HCT116 (cell line): ENCODE measurements at regions not wholly inside any gene's neighbourhood (a gene's known extent, or its start where the extent isn't known, plus 50 kb on each side); places are given as distances from the start of the nearest gene placed in this dataset.

Experiments
- ATAC-seq: fragments of 200-7000 bp; cut with Tn5 transposase; 2 replicates; pipeline ENCODE4 v1.9.1; 2020; ENCODE audit warnings: mild to moderate bottlenecking, moderate library complexity
- BruUV-seq: library from RNA; stranded (reverse); fragments of 400-500 nt; replicated peaks from 2 replicates; lab custom pipeline; 2021; lab: Mats Ljungman, UMichigan
- CTCF ChIA-PET: fragments of 300-600 bp; sonication (Branson Sonifier 250); formaldehyde crosslinking; loops from one replicate; lab custom pipeline; 2021; ENCODE audit warnings: antibody characterized with exemption; lab: Charles Lee
- POLR2A ChIA-PET: fragments of 300-600, 350-600 bp; sonication (Branson Sonifier 250); formaldehyde crosslinking; loops from one replicate; lab custom pipeline; 2021; ENCODE audit warnings: antibody characterized with exemption; lab: Charles Lee
- RAD21 ChIA-PET, 2 experiments: fragments of 300-600 bp; sonication (Branson Sonifier 250); formaldehyde crosslinking; loops; one replicate each; lab custom pipeline; 2023; ENCODE audit warnings: low total read pairs in 2 of 2; ENCODE audit not compliant: uncharacterized antibody in 2 of 2, unreplicated experiment in 2 of 2, low non-redundant PET in 1 of 2; lab: Charles Lee
- DNase-seq: peaks from one replicate; pipeline ENCODE4 v3.0.0-alpha.2; 2010; ENCODE audit warnings: low read depth, low spot score
- H2AFZ ChIP-seq: fragments of 200-600 bp; shearing (Covaris generic), sonication (generic); 2 replicates; pipeline ENCODE4 v1.6.1; 2017; ENCODE audit warnings: low read depth, mixed run types, mixed read lengths, antibody characterized with exemption, low read length; ENCODE audit not compliant: poor library complexity, severe bottlenecking
- H3K27ac ChIP-seq: 2 replicates; pipeline ENCODE4 v1.5.1; 2012; ENCODE audit warnings: low read depth, low read length
- H3K27me3 ChIP-seq: fragments of 200-600 bp; sonication (generic); 2 replicates; pipeline ENCODE4 v1.6.1; 2016; ENCODE audit warnings: mixed run types, low read length, mixed read lengths; ENCODE audit not compliant: insufficient read depth
- H3K36me3 ChIP-seq, 2 experiments: fragments of 200-500 bp in 1 of 2; fragments of 200-600 bp in 1 of 2; sonication (Bioruptor generic) in 1 of 2; sonication (generic) in 1 of 2; 2 replicates each; pipeline versions ENCODE4 v1.5.1 to v1.6.1; 2014 to 2016; ENCODE audit warnings: low read length in 2 of 2, inconsistent platforms in 1 of 2, mixed read lengths in 1 of 2, mixed run types in 1 of 2; ENCODE audit not compliant: insufficient read depth in 2 of 2, control insufficient read depth in 1 of 2
- H3K4me1 ChIP-seq, 2 experiments: fragments of 200-600 bp in 1 of 2; sonication (generic) in 1 of 2; 2 replicates each; pipeline versions ENCODE4 v1.5.1 to v1.6.1; 2012 to 2017; ENCODE audit warnings: low read length in 2 of 2, inconsistent platforms in 1 of 2, mild to moderate bottlenecking in 1 of 2, mixed read lengths in 1 of 2, mixed run types in 1 of 2, moderate library complexity in 1 of 2; ENCODE audit not compliant: insufficient read depth in 2 of 2, control insufficient read depth in 1 of 2
- H3K4me2 ChIP-seq: fragments of 200-600 bp; sonication (generic); 2 replicates; pipeline ENCODE4 v1.6.1; 2017; ENCODE audit warnings: mixed run types, low read length, mixed read lengths
- H3K4me3 ChIP-seq, 2 experiments: fragments of 200-600 bp in 1 of 2; sonication (generic) in 1 of 2; replicated peaks in 1 of 2; 2 replicates each; pipeline ENCODE4 v1.5.1; 2011 to 2016; ENCODE audit warnings: low read length in 2 of 2, control low read depth in 1 of 2, low read depth in 1 of 2, mild to moderate bottlenecking in 1 of 2, mixed read lengths in 1 of 2, mixed run types in 1 of 2
- H3K79me2 ChIP-seq: fragments of 200-600 bp; sonication (generic); 2 replicates; pipeline ENCODE4 v1.6.1; 2017; ENCODE audit warnings: mild to moderate bottlenecking, mixed run types, low read length, moderate library complexity, mixed read lengths; ENCODE audit not compliant: insufficient read depth
- H3K9ac ChIP-seq: fragments of 200-600 bp; sonication (generic); 2 replicates; pipeline ENCODE4 v1.6.1; 2016; ENCODE audit warnings: low read length, mixed read lengths
- H3K9me2 ChIP-seq: fragments of 200-600 bp; sonication (generic), shearing (Covaris generic); 2 replicates; pipeline ENCODE4 v1.6.1; 2017; ENCODE audit warnings: mixed run types, mild to moderate bottlenecking, moderate library complexity; ENCODE audit not compliant: insufficient read depth
- H3K9me3 ChIP-seq, 2 experiments: fragments of 200-500 bp in 1 of 2; fragments of 200-600 bp in 1 of 2; sonication (Bioruptor generic) in 1 of 2; sonication (generic) in 1 of 2; 2 replicates each; pipeline ENCODE4 v1.6.1; 2014 to 2017; ENCODE audit warnings: low read length in 2 of 2, mixed read lengths in 2 of 2, inconsistent platforms in 1 of 2, low read depth in 1 of 2, mild to moderate bottlenecking in 1 of 2, mixed run types in 1 of 2, moderate library complexity in 1 of 2; ENCODE audit not compliant: control insufficient read depth in 1 of 2, insufficient read depth in 1 of 2
- H4K20me1 ChIP-seq: fragments of 200-600 bp; sonication (generic), shearing (Covaris generic); 2 replicates; pipeline ENCODE4 v1.6.1; 2017; ENCODE audit warnings: mixed run types, mild to moderate bottlenecking, moderate library complexity; ENCODE audit not compliant: insufficient read depth
- CEBPB ChIP-seq: IDR thresholded peaks from 2 replicates; pipeline ENCODE4 v1.6.1; 2012; ENCODE audit warnings: low read depth
- EGR1 ChIP-seq: IDR thresholded peaks from 2 replicates; pipeline ENCODE4 v1.6.1; 2012; ENCODE audit warnings: low read depth
- EZH2 ChIP-seq: fragments of 200-600 bp; sonication (generic); IDR thresholded peaks from 2 replicates; pipeline ENCODE4 v1.6.1; 2017; ENCODE audit warnings: antibody characterized with exemption, mixed run types
- POLR2A ChIP-seq: IDR thresholded peaks from 2 replicates; pipeline ENCODE4 v1.7.0; 2011; ENCODE audit warnings: borderline replicate concordance; ENCODE audit not compliant: insufficient read depth, insufficient read length; ENCODE audit errors: extremely low read depth
- RAD21 ChIP-seq: IDR thresholded peaks from 2 replicates; pipeline ENCODE4 v1.6.1; 2012; ENCODE audit warnings: low read depth, mild to moderate bottlenecking
- SIN3A ChIP-seq: IDR thresholded peaks from 2 replicates; pipeline ENCODE4 v1.6.1; 2012; ENCODE audit warnings: low read depth
- SP1 ChIP-seq: IDR thresholded peaks from 2 replicates; pipeline ENCODE4 v1.6.1; 2012; ENCODE audit warnings: low read depth
- TCF7L2 ChIP-seq: IDR thresholded peaks from 2 replicates; pipeline ENCODE4 v1.7.0; 2011; ENCODE audit warnings: borderline replicate concordance, inconsistent platforms; ENCODE audit not compliant: insufficient read depth, insufficient read length; ENCODE audit errors: extremely low read depth
- YY1 ChIP-seq: IDR thresholded peaks from 2 replicates; pipeline ENCODE4 v1.6.1; 2011; ENCODE audit warnings: low read length, low read depth, moderate library complexity, mild to moderate bottlenecking; ENCODE audit not compliant: insufficient replicate concordance; ENCODE audit errors: extremely low read depth
- ZFX ChIP-seq: fragments of 450-650 bp; IDR thresholded peaks from 2 replicates; pipeline ENCODE4 v1.6.1; 2017
- ZNF274 ChIP-seq: fragments of 200-500 bp; sonication (Bioruptor generic); IDR thresholded peaks from 2 replicates; pipeline ENCODE4 v1.6.1; 2014; ENCODE audit warnings: mild to moderate bottlenecking, low read depth, low read length, inconsistent platforms
- intact Hi-C: fragments of 100-400 bp; cut with micrococcal nuclease; formaldehyde crosslinking; loops from 2 replicates; pipeline ENCODE4 v1.10.0; 2022
- TF ChIP-seq, protein P1 (sequence below): IDR thresholded peaks from 2 replicates; pipeline ENCODE4 v1.6.1; 2011; ENCODE audit warnings: mild to moderate bottlenecking, low read length, moderate library complexity; ENCODE audit not compliant: insufficient replicate concordance; ENCODE audit errors: extremely low read depth
- TF ChIP-seq, protein P2 (sequence below): IDR thresholded peaks from 2 replicates; pipeline ENCODE4 v1.6.1; 2012
- TF ChIP-seq, protein P3 (sequence below): IDR thresholded peaks from 2 replicates; pipeline ENCODE4 v1.6.1; 2012; ENCODE audit warnings: low read depth

DNA sequence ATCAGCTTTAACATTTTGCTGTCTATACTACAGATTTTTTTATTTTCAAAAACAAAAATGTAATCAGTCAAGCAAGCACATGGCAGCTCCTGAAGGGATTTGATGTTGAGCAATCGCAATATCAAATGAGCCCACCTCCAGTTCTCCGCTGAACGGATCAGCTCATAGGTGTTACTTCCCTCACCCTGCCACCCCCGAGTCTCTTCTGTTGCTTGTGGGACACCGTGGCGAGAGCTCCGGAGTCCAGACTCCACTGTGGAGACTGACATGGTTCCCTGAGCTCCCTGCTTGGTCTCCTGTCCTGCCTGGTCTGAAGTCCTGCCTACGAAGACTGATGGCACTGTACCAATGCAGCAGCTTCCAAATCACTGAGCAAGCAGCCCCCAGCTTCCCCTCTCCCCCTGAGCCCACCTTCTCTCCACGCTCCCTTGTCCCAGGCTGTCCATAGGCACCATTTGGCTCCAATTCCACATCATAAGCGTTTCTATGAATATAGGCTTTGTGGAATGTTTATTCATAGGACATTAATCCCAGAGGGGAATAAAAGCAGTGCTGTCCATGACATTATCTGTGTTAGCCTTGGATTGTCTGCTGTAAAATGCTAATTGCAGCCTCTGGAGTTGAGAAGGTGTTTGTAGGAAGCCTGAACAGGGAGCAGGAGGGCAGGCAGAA, 162.2 kb downstream of the LY86 start:
- Histone ChIP-seq H3K4me1 (peaks cover 35 to 57% of the 10 kb centered on the region in 2 experiments), H3K27me3 (no peaks in the 10 kb centered on the region), H3K9me3 (no peaks in the 10 kb centered on the region), H3K9me2 (no peaks in the 10 kb centered on the region), H4K20me1 (no peaks in the 10 kb centered on the region), H3K36me3 (no peaks in the 10 kb centered on the region), H3K4me3 (0 out of 4 replicates have a peak overlapping the region, but pooled peaks of 1 of the 2 experiments have one; percentile 25), H3K27ac (peak overlapping the region; percentile 37; the same call in 1 of the 2 replicates), H2AFZ (no peak overlapping the region), H3K79me2 (no peaks in the 10 kb centered on the region), H3K4me2 (peak overlapping the region; percentile 83), H3K9ac (peak overlapping the region; percentile 50)
- intact Hi-C loops = loop anchor here (2.0 kb wide), 1 partner anchor 70 kb away; no protein-coding TSS in a partner anchor
- no peak for DNase-seq
- BruUV-seq = no TSS peak
- ChIA-PET CTCF (interaction anchor here (0.9 to 2.1 kb wide), 4 partner anchors 9 to 54 kb away, joined by 3 to 9 read pairs (median 4); no protein-coding TSS in a partner anchor), RAD21 (no interaction called here), POLR2A (interaction anchor here (1.2 kb wide), 1 partner anchor 58 kb away, joined by 3 read pairs; no protein-coding TSS in a partner anchor)
- no peak for ATAC-seq
- no peak for TF ChIP-seq EZH2
- no peak for TF ChIP-seq CEBPB
- TF ChIP-seq POLR2A = no peak
- TF ChIP-seq, protein P1, sequence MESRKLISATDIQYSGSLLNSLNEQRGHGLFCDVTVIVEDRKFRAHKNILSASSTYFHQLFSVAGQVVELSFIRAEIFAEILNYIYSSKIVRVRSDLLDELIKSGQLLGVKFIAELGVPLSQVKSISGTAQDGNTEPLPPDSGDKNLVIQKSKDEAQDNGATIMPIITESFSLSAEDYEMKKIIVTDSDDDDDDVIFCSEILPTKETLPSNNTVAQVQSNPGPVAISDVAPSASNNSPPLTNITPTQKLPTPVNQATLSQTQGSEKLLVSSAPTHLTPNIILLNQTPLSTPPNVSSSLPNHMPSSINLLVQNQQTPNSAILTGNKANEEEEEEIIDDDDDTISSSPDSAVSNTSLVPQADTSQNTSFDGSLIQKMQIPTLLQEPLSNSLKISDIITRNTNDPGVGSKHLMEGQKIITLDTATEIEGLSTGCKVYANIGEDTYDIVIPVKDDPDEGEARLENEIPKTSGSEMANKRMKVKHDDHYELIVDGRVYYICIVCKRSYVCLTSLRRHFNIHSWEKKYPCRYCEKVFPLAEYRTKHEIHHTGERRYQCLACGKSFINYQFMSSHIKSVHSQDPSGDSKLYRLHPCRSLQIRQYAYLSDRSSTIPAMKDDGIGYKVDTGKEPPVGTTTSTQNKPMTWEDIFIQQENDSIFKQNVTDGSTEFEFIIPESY = no peak
- TF ChIP-seq, protein P2, sequence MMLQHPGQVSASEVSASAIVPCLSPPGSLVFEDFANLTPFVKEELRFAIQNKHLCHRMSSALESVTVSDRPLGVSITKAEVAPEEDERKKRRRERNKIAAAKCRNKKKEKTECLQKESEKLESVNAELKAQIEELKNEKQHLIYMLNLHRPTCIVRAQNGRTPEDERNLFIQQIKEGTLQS = no peak
- TF ChIP-seq SIN3A = no peak
- TF ChIP-seq, protein P3, sequence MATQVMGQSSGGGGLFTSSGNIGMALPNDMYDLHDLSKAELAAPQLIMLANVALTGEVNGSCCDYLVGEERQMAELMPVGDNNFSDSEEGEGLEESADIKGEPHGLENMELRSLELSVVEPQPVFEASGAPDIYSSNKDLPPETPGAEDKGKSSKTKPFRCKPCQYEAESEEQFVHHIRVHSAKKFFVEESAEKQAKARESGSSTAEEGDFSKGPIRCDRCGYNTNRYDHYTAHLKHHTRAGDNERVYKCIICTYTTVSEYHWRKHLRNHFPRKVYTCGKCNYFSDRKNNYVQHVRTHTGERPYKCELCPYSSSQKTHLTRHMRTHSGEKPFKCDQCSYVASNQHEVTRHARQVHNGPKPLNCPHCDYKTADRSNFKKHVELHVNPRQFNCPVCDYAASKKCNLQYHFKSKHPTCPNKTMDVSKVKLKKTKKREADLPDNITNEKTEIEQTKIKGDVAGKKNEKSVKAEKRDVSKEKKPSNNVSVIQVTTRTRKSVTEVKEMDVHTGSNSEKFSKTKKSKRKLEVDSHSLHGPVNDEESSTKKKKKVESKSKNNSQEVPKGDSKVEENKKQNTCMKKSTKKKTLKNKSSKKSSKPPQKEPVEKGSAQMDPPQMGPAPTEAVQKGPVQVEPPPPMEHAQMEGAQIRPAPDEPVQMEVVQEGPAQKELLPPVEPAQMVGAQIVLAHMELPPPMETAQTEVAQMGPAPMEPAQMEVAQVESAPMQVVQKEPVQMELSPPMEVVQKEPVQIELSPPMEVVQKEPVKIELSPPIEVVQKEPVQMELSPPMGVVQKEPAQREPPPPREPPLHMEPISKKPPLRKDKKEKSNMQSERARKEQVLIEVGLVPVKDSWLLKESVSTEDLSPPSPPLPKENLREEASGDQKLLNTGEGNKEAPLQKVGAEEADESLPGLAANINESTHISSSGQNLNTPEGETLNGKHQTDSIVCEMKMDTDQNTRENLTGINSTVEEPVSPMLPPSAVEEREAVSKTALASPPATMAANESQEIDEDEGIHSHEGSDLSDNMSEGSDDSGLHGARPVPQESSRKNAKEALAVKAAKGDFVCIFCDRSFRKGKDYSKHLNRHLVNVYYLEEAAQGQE = no peak
- no peak for TF ChIP-seq YY1
- no peak for TF ChIP-seq RAD21
- no peak for TF ChIP-seq TCF7L2
- no peak for TF ChIP-seq EGR1
- no peak for TF ChIP-seq ZFX
- no peak for TF ChIP-seq SP1
- TF ChIP-seq ZNF274 = no peak
